ENCODE measurements at regions not wholly inside any gene's neighbourhood (a gene's known extent, or its start where the extent isn't known, plus 50 kb on each side); places are given as distances from the start of the nearest gene placed in this dataset.

- no peak for TF ChIP-seq CTCF (IDR thresholded peaks at IDR 0.05; ENCODE audit: low read length)
- TF ChIP-seq EZH2phosphoT487 (IDR thresholded peaks at IDR 0.05; ENCODE audit: low read length), result no peak
These were observed 74.7 kb upstream of the TOX3 start for GRCh38 chr16:52621651-52622050.
